ENCODE measurements at regions not wholly inside any gene's neighbourhood (a gene's known extent, or its start where the extent isn't known, plus 50 kb on each side); places are given as distances from the start of the nearest gene placed in this dataset.

DNA sequence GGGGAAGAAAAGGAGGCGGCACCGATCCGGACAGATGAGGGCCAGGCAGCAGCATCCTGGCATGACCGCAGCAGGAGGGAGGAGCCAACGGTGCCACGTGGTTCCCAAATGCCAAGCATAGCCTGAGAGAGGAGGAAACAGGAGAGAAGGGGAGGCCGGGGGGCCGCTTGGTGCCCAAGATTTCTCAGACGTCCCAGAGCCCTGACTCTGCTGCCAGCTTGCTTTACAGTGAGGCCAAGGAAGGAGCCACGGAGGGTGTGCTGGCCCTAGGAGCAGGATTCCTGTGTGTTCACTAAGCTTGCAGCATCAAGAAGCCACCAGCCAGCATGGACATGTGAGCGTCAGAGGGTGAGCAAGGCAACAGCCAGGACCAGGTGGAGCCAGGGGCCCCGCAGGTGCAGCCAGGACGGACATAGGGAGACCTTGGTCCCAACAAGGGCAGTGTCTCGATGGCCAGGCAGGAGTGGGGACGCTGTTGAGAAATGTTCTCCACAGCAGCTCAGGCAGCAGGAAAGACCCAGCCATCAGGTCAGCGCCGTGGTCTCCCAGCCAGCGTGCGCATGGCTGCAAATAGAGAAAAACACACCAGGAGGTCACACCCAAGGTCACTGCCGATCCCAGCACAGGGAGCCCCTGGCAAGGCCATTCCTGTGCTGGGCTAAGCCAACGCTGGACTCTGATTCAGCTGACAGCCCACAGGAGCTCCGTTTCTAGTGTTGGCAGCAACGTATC lies 143.7 kb downstream of the DLL1 start:
- H3K4me2 ChIP-seq: no peak overlapping the region
- H3K4me1 ChIP-seq (ENCODE audit: insufficient read depth): no peaks in the 10 kb centered on the region
- no peaks in the 10 kb centered on the region for H4K20me1 ChIP-seq (replicated peaks; ENCODE audit: insufficient read depth)
- peaks cover 26% of the 10 kb centered on the region for H3K4me1 Mint-ChIP-seq
- no peaks in the 10 kb centered on the region for H3K9me2 ChIP-seq (ENCODE audit: insufficient read depth)
- H3K27ac ChIP-seq (ENCODE audit: low read depth): no peak overlapping the region
- H3K27me3 Mint-ChIP-seq (ENCODE audit: insufficient read depth, low read depth, poor library complexity): peaks cover 27% of the 10 kb centered on the region
- H3F3A ChIP-seq (replicated peaks; ENCODE audit: low read depth): no peaks in the 10 kb centered on the region
- peaks cover 17% of the 10 kb centered on the region for H3K9me3 Mint-ChIP-seq
- ATAC-seq (no peak), DNase-seq (ENCODE audit: low spot score) (no peak)
- TF ChIP-seq, protein P1, sequence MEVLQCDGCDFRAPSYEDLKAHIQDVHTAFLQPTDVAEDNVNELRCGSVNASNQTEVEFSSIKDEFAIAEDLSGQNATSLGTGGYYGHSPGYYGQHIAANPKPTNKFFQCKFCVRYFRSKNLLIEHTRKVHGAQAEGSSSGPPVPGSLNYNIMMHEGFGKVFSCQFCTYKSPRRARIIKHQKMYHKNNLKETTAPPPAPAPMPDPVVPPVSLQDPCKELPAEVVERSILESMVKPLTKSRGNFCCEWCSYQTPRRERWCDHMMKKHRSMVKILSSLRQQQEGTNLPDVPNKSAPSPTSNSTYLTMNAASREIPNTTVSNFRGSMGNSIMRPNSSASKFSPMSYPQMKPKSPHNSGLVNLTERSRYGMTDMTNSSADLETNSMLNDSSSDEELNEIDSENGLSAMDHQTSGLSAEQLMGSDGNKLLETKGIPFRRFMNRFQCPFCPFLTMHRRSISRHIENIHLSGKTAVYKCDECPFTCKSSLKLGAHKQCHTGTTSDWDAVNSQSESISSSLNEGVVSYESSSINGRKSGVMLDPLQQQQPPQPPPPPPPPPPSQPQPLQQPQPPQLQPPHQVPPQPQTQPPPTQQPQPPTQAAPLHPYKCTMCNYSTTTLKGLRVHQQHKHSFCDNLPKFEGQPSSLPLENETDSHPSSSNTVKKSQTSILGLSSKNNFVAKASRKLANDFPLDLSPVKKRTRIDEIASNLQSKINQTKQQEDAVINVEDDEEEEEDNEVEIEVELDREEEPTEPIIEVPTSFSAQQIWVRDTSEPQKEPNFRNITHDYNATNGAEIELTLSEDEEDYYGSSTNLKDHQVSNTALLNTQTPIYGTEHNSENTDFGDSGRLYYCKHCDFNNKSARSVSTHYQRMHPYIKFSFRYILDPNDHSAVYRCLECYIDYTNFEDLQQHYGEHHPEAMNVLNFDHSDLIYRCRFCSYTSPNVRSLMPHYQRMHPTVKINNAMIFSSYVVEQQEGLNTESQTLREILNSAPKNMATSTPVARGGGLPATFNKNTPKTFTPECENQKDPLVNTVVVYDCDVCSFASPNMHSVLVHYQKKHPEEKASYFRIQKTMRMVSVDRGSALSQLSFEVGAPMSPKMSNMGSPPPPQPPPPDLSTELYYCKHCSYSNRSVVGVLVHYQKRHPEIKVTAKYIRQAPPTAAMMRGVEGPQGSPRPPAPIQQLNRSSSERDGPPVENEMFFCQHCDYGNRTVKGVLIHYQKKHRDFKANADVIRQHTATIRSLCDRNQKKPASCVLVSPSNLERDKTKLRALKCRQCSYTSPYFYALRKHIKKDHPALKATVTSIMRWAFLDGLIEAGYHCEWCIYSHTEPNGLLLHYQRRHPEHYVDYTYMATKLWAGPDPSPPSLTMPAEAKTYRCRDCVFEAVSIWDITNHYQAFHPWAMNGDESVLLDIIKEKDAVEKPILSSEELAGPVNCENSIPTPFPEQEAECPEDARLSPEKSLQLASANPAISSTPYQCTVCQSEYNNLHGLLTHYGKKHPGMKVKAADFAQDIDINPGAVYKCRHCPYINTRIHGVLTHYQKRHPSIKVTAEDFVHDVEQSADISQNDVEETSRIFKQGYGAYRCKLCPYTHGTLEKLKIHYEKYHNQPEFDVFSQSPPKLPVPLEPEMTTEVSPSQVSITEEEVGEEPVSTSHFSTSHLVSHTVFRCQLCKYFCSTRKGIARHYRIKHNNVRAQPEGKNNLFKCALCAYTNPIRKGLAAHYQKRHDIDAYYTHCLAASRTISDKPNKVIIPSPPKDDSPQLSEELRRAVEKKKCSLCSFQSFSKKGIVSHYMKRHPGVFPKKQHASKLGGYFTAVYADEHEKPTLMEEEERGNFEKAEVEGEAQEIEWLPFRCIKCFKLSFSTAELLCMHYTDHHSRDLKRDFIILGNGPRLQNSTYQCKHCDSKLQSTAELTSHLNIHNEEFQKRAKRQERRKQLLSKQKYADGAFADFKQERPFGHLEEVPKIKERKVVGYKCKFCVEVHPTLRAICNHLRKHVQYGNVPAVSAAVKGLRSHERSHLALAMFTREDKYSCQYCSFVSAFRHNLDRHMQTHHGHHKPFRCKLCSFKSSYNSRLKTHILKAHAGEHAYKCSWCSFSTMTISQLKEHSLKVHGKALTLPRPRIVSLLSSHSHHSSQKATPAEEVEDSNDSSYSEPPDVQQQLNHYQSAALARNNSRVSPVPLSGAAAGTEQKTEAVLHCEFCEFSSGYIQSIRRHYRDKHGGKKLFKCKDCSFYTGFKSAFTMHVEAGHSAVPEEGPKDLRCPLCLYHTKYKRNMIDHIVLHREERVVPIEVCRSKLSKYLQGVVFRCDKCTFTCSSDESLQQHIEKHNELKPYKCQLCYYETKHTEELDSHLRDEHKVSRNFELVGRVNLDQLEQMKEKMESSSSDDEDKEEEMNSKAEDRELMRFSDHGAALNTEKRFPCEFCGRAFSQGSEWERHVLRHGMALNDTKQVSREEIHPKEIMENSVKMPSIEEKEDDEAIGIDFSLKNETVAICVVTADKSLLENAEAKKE (CRISPR knock-in tag; IDR thresholded peaks at IDR 0.05): no peak
- TF ChIP-seq, protein P2, sequence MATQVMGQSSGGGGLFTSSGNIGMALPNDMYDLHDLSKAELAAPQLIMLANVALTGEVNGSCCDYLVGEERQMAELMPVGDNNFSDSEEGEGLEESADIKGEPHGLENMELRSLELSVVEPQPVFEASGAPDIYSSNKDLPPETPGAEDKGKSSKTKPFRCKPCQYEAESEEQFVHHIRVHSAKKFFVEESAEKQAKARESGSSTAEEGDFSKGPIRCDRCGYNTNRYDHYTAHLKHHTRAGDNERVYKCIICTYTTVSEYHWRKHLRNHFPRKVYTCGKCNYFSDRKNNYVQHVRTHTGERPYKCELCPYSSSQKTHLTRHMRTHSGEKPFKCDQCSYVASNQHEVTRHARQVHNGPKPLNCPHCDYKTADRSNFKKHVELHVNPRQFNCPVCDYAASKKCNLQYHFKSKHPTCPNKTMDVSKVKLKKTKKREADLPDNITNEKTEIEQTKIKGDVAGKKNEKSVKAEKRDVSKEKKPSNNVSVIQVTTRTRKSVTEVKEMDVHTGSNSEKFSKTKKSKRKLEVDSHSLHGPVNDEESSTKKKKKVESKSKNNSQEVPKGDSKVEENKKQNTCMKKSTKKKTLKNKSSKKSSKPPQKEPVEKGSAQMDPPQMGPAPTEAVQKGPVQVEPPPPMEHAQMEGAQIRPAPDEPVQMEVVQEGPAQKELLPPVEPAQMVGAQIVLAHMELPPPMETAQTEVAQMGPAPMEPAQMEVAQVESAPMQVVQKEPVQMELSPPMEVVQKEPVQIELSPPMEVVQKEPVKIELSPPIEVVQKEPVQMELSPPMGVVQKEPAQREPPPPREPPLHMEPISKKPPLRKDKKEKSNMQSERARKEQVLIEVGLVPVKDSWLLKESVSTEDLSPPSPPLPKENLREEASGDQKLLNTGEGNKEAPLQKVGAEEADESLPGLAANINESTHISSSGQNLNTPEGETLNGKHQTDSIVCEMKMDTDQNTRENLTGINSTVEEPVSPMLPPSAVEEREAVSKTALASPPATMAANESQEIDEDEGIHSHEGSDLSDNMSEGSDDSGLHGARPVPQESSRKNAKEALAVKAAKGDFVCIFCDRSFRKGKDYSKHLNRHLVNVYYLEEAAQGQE (IDR thresholded peaks at IDR 0.05; ENCODE audit: unreplicated experiment): no peak
- no peak for TF ChIP-seq POLR2AphosphoS5 (IDR thresholded peaks at IDR 0.05; ENCODE audit: low read depth)
- TF ChIP-seq, protein P3, sequence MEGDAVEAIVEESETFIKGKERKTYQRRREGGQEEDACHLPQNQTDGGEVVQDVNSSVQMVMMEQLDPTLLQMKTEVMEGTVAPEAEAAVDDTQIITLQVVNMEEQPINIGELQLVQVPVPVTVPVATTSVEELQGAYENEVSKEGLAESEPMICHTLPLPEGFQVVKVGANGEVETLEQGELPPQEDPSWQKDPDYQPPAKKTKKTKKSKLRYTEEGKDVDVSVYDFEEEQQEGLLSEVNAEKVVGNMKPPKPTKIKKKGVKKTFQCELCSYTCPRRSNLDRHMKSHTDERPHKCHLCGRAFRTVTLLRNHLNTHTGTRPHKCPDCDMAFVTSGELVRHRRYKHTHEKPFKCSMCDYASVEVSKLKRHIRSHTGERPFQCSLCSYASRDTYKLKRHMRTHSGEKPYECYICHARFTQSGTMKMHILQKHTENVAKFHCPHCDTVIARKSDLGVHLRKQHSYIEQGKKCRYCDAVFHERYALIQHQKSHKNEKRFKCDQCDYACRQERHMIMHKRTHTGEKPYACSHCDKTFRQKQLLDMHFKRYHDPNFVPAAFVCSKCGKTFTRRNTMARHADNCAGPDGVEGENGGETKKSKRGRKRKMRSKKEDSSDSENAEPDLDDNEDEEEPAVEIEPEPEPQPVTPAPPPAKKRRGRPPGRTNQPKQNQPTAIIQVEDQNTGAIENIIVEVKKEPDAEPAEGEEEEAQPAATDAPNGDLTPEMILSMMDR (conservative IDR thresholded peaks at IDR 0.05; ENCODE audit: low read depth in 2 of 2): no peak
- no peak overlapping the region for H3K4me3 ChIP-seq
- peak overlapping the region; percentile 66; the same call in 1 of the 2 replicates for H2AFZ ChIP-seq
- H3K27ac Mint-ChIP-seq: no peak overlapping the region
- no peaks in the 10 kb centered on the region for H3K79me2 ChIP-seq (replicated peaks; ENCODE audit: insufficient read depth)
- no peaks in the 10 kb centered on the region for H3K36me3 ChIP-seq (ENCODE audit: insufficient read depth)
- no peaks in the 10 kb centered on the region for H3K27me3 ChIP-seq (ENCODE audit: insufficient read depth)
- no peak overlapping the region for H3K4me3 Mint-ChIP-seq
- H3K36me3 Mint-ChIP-seq (ENCODE audit: low read depth): peaks cover 2% of the 10 kb centered on the region; the same call in 2 of the 3 replicates

Measured in GM23338 (cell line).